PFSK-1 (cell line): ENCODE measurements at regions not wholly inside any gene's neighbourhood (a gene's known extent, or its start where the extent isn't known, plus 50 kb on each side); places are given as distances from the start of the nearest gene placed in this dataset.

ENCODE experiments used
- FOXP2 ChIP-seq: optimal IDR thresholded peaks from 2 replicates; pipeline ENCODE3; 2011; ENCODE audit warnings: borderline replicate concordance, control low read depth, inconsistent platforms; ENCODE audit not compliant: insufficient read depth; ENCODE audit errors: extremely low read length, extremely low read depth
- POLR2AphosphoS5 ChIP-seq: IDR thresholded peaks from 2 replicates; pipeline ENCODE4 v1.6.1; 2012; ENCODE audit warnings: low read depth, mild to moderate bottlenecking, control low read depth, low read length, moderate library complexity
- SIN3A ChIP-seq: IDR thresholded peaks from 2 replicates; pipeline ENCODE4 v1.6.1; 2012; ENCODE audit warnings: mild to moderate bottlenecking, low read length, moderate library complexity, borderline replicate concordance; ENCODE audit not compliant: insufficient read depth
- TAF1 ChIP-seq: IDR thresholded peaks from 2 replicates; pipeline ENCODE4 v1.6.1; 2012; ENCODE audit warnings: low read length, control low read depth, borderline replicate concordance; ENCODE audit not compliant: insufficient read depth
- TF ChIP-seq, protein P1 (sequence below), 2 experiments: IDR thresholded peaks; 2 replicates each; pipeline versions ENCODE4 v1.6.1 to v1.8.0; 2011 to 2012; ENCODE audit warnings: low read depth in 2 of 2, low read length in 2 of 2, control low read depth in 1 of 2, inconsistent platforms in 1 of 2, mild to moderate bottlenecking in 1 of 2, moderate library complexity in 1 of 2; ENCODE audit not compliant: insufficient read depth in 1 of 2

DNA sequence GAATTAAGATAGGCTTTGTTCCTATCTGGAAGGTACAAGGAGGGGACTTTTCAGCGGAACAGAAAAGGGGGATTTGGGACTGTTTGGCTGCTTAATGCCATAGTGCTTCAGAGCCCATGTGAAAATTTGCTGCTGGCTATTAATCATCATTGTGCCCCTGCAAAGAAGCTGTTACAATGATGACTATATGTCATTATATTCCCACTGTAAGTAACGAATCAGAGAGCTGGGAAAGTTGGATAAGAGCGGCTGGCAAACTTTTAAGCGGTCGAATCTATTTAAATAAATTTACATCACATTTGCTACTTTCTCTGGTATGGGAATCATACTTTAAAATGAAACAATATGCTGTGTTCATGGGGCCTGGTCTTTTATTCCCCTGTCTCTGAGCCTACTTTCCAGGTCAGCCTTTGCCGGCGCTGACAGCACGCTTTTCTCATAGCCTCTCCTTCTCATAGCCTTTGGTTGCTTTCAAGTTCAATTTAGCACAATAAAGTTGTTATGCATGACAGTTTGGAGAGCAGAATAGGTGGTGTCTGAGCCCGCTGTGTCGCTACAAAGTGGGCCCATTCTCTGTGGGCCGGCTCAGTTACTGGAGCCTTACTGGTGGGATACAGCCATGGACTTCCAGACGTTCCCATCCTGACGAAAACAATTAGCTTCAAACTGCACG, 271.2 kb upstream of the TMEM161B start:
- TF ChIP-seq FOXP2: no peak
- no peak for TF ChIP-seq SIN3A
- TF ChIP-seq TAF1: no peak
- TF ChIP-seq, protein P1, sequence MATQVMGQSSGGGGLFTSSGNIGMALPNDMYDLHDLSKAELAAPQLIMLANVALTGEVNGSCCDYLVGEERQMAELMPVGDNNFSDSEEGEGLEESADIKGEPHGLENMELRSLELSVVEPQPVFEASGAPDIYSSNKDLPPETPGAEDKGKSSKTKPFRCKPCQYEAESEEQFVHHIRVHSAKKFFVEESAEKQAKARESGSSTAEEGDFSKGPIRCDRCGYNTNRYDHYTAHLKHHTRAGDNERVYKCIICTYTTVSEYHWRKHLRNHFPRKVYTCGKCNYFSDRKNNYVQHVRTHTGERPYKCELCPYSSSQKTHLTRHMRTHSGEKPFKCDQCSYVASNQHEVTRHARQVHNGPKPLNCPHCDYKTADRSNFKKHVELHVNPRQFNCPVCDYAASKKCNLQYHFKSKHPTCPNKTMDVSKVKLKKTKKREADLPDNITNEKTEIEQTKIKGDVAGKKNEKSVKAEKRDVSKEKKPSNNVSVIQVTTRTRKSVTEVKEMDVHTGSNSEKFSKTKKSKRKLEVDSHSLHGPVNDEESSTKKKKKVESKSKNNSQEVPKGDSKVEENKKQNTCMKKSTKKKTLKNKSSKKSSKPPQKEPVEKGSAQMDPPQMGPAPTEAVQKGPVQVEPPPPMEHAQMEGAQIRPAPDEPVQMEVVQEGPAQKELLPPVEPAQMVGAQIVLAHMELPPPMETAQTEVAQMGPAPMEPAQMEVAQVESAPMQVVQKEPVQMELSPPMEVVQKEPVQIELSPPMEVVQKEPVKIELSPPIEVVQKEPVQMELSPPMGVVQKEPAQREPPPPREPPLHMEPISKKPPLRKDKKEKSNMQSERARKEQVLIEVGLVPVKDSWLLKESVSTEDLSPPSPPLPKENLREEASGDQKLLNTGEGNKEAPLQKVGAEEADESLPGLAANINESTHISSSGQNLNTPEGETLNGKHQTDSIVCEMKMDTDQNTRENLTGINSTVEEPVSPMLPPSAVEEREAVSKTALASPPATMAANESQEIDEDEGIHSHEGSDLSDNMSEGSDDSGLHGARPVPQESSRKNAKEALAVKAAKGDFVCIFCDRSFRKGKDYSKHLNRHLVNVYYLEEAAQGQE (IDR thresholded peaks at IDR 0.05; ENCODE audit: insufficient read depth in 1 of 2, low read depth in 2 of 2, low read length in 2 of 2): no peak
- no peak for TF ChIP-seq POLR2AphosphoS5

DNA sequence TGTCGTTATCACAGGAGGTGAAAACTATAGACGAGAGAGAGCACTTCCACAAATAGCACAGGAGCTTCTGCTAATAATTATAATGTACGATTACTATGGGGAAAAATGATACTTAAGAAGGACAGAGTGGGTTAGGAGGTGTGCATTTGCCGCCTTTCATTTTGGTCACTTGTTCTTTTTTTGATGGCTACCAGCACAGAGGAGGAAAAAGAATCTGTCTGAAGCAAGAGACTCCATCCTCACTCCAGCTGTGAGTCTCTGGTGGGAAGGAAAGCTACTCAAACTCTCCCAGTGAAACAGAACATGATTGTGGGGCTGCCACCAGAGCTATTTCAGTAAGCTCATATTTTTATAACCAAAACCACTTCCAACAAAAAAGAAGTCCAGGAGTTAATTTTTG, 270.4 kb upstream of the TMEM161B start:
- TF ChIP-seq SIN3A (no peak), POLR2AphosphoS5 (no peak)
- TF ChIP-seq, protein P1 (IDR thresholded peaks at IDR 0.05; ENCODE audit: insufficient read depth in 1 of 2, low read depth in 2 of 2, low read length in 2 of 2): no peak

DNA sequence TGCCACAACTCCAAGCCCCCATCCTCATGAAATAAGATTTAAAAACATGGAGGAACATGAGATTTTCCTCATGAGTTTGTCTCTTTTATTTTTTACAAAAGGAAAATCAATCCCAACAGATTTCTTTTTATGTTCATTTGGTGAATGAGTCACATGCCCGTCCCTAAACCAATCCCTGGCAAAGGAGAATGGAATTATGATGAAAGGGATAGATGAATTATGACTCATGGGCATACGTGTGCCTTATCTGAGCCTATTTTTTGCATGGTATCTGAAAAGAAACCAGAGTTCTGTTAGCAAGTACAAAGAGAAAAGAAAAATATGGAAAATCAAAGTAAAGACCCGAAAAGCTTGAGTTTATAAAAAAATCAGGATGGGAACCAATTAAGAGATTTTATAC, 267.5 kb upstream of the TMEM161B start:
- TF ChIP-seq SIN3A: no peak
- no peak for TF ChIP-seq FOXP2

DNA sequence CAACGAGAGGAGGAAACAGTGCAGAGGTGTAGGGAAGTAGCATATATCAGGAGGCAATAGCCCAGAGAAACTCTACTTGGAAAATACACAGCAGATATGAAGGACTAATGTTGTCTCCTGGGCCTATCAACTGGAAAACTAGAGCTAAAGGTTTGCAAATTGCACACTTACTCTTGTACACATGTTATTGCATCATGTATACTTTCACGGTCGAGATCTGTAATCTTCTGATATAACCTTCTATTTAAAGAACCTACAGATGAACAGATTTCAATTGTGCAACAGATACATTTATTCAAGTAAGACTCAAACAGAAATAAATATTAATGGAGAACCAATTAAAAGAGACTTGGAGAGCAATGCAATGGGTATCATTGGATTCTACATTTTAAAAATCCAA, 256.3 kb upstream of the TMEM161B start:
- TF ChIP-seq POLR2AphosphoS5 (no peak), FOXP2 (no peak), TAF1 (no peak), SIN3A (no peak)
- TF ChIP-seq, protein P1 (IDR thresholded peaks at IDR 0.05; ENCODE audit: insufficient read depth in 1 of 2, low read depth in 2 of 2, low read length in 2 of 2): no peak

DNA sequence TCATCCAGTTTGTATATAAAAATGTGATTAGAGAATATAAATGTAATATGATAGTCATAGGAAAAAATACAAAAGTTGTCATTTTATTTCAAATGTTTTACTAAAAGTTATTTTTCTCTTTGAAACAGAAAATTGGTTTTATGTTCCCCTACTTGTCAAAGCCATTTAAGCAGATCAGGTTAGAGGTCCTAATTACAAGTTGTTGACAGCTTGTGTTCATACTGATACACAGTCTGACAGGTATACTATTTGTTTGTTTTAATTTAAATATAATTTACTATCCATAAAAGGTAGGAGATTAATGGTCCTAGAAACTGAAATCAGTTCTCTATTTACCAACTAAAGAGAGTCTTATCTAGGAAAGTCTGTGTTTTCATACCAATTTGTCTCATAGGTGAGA, 250.4 kb upstream of the TMEM161B start:
- TF ChIP-seq TAF1 (no peak), FOXP2 (no peak), SIN3A (no peak), POLR2AphosphoS5 (no peak)
- TF ChIP-seq, protein P1 (IDR thresholded peaks at IDR 0.05; ENCODE audit: insufficient read depth in 1 of 2, low read depth in 2 of 2, low read length in 2 of 2): no peak
